OCI-LY3 (cell line): ENCODE measurements at regions not wholly inside any gene's neighbourhood (a gene's known extent, or its start where the extent isn't known, plus 50 kb on each side); places are given as distances from the start of the nearest gene placed in this dataset.

Source experiments
- EZH2phosphoT487 ChIP-seq: fragments of 200-600 bp; shearing (Covaris generic); IDR thresholded peaks from 2 replicates; pipeline ENCODE4 v1.6.1; 2018; ENCODE audit warnings: antibody characterized with exemption, mixed run types, low read depth
- TF ChIP-seq, protein P1 (sequence below): fragments of 200-600, 300-600 bp; sonication (generic); IDR thresholded peaks from 2 replicates; pipeline ENCODE4 v1.5.1; 2014; ENCODE audit warnings: antibody characterized with exemption, low read length, low read depth

- TF ChIP-seq, protein P1, sequence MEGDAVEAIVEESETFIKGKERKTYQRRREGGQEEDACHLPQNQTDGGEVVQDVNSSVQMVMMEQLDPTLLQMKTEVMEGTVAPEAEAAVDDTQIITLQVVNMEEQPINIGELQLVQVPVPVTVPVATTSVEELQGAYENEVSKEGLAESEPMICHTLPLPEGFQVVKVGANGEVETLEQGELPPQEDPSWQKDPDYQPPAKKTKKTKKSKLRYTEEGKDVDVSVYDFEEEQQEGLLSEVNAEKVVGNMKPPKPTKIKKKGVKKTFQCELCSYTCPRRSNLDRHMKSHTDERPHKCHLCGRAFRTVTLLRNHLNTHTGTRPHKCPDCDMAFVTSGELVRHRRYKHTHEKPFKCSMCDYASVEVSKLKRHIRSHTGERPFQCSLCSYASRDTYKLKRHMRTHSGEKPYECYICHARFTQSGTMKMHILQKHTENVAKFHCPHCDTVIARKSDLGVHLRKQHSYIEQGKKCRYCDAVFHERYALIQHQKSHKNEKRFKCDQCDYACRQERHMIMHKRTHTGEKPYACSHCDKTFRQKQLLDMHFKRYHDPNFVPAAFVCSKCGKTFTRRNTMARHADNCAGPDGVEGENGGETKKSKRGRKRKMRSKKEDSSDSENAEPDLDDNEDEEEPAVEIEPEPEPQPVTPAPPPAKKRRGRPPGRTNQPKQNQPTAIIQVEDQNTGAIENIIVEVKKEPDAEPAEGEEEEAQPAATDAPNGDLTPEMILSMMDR: no peak
- TF ChIP-seq EZH2phosphoT487: no peak
Measured at GRCh38 chr2:116329280-116329679, 1485.2 kb upstream of the DDX18 start.
